ENCODE measurements at regions not wholly inside any gene's neighbourhood (a gene's known extent, or its start where the extent isn't known, plus 50 kb on each side); places are given as distances from the start of the nearest gene placed in this dataset. TPM values are rescaled to one million over a fixed set of nuclear protein-coding genes. Genes with fewer than 3 reads are reported as not detected.

DNA sequence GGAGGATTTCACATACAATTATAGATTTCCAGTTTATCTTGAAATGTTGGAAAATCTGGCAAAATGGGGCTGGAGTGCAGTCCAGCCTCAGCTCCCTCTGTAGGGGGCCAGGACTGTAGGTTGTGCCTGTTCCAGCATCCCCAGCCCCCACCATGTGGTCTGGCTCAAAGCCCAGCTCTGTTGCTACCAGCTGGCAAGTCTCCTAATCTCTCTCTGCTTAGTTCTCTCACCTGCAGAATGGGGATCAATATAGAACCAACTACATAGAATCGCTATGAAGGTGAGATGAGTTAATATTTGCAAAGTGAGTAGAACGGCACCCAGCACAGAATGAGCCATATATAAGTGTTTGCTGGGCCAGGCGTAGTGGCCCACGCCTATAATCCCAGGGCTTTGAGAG is 50.0 kb upstream of the TARDBP start:
- Histone ChIP-seq H3K27ac (ENCODE audit: low read depth, low read length, poor library complexity, severe bottlenecking) (no peak overlapping the region), H3K79me2 (ENCODE audit: insufficient read depth, low read depth, low read length) (no peaks in the 10 kb centered on the region), H2AFZ (ENCODE audit: low read length) (no peak overlapping the region), H3K9me2 (ENCODE audit: insufficient read depth, low read length) (no peaks in the 10 kb centered on the region), H4K20me1 (ENCODE audit: insufficient read depth, low read length) (no peaks in the 10 kb centered on the region), H3K4me3 (ENCODE audit: low read depth, low read length, poor library complexity, severe bottlenecking) (no peak overlapping the region), H3K4me1 (ENCODE audit: insufficient read depth, low read length, poor library complexity, severe bottlenecking) (peaks cover 23% of the 10 kb centered on the region), H3K9me3 (ENCODE audit: low read length) (no peaks in the 10 kb centered on the region), H3K4me2 (ENCODE audit: low read length) (no peak overlapping the region), H3K36me3 (ENCODE audit: insufficient read depth, low read length) (no peaks in the 10 kb centered on the region)
- CTCF ChIA-PET (ENCODE audit: unreplicated experiment) = no interaction called here
- no peak for DNase-seq (ENCODE audit: low spot score)
- POLR2A ChIA-PET = interaction anchor here (1.0 kb wide), 1 partner anchor 23 kb away, joined by 3 read pairs; no protein-coding TSS in a partner anchor
- intact Hi-C loops (cut with micrococcal nuclease; ENCODE audit: unreplicated experiment) = no loop called here
- TF ChIP-seq EZH2phosphoT487 (IDR thresholded peaks at IDR 0.05; ENCODE audit: borderline replicate concordance, low read depth, low read length) = no peak
- no peak for TF ChIP-seq CTCF (conservative IDR thresholded peaks at IDR 0.05; ENCODE audit: low read length)
- BruUV-seq (replicated peaks) = no TSS peak

Small RNA genes lying in the stretch of these regions (small RNA-seq; reads per million reads assigned to genes)
- gene HSPE1P24 = not detected

Measured in OCI-LY7 (cell line).